HG02642 (cell line): ENCODE measurements at regions not wholly inside any gene's neighbourhood (a gene's known extent, or its start where the extent isn't known, plus 50 kb on each side); places are given as distances from the start of the nearest gene placed in this dataset.
"Not testable (repeated sequence)": the region's sequence is repeated elsewhere in the genome, so short reads cannot be mapped to it uniquely, and the experiment has no call there.

Source experiments
- ATAC-seq: cut with Tn5 transposase; IDR thresholded peaks from one replicate; pipeline ENCODE4 v1.9.1; 2021; ENCODE audit warnings: mild to moderate bottlenecking; ENCODE audit not compliant: unreplicated experiment, poor library complexity

DNA sequence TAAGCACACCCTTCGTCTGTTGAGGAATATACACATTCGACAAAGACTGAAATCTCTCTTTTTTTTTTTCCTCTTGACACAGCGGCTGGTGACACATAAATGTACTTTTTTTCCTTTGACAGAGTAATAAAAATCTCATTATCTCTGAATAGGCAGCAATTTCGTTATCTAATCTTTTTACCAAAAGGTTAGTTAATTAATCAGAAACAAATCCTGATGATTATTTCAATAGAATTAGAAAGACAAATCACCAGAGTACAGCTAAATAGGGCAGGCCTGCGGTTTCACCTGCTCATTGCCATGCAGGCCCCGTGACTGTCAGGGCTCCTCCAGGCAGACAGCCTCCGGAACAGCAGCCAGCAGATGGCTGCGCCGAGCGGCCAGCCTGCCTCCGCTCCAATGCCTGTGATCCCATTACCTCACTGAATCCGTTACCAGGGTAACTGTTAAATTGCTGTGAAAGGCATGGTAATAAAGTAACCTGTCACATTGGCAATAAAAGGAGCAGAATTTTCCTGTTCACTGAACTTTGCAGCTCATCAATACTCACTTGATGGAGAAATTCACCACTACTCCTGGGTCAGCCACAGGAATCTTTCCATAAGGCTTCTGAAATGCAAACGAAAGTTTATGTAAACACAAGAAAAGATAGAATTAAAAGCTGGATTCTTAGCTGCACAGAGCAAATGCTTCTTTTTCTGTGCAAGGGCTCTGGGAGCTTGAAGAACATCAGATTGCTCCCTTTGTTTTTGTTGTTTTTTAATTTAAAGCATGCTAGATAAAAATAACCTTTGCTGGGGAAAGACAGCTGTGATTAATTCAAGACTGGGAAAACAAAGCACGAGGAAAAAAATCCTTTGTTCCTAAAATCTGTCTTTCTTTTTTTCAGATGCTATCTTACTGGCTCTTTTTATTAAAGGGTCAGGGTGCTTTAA is 666.4 kb upstream of the ZNF608 start:
- ATAC-seq: peak; percentile 60

DNA sequence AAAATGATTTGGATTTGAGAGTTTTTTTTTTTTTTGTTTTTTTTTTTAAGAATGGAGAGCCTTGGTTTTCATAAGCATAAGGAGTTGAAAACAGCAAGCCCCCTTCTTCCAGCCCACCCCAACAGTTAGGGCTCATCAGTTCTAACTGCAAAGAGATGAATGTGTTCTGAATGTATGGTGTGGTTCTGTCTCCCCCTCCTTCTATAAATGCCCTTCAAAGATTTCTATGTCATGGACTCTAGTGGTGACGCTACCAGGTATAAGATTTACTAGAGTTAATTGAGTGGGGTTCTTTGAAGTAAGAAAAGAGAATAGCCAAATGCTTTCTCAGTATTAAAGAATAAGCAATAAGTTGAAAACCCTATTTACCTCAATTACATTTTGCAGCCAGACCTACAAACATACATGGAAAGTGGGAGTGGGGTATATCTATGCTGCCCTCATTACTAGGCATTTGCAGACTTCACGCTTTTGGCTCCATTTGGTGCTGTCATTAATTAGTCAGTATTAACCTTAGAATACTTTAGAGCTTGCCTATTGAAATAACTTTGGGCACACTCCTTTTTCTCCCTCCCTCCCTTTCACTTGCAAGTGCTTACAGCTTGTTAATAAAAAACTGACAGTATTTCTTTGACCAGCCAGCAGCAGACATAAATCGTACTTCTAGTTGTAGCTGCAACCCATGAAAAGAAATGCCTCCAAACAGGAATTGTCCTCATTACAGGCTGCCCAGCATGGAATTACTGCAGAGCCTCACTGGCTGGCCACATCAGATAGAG is 667.2 kb upstream of the ZNF608 start:
- ATAC-seq: no peak

DNA sequence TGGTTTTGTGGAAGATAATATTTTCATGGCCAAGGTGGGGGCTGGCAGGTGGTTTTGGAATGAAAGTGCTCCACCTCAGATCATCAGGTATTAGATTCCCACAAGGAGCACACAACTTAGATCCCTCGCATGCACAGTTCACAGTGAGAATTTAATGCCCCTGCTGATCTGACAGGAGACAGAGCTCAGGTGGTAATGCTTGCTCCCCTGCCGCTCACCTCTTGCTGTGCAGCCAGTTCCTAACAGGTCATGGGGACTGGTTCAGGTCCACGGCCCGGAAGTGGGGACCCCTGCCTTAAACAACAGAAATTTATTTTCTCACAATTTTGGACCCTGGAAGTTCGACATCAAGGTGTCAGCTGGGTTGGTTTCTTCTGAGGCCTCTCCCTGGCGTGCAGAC is 668.7 kb upstream of the ZNF608 start:
- no peak for ATAC-seq

DNA sequence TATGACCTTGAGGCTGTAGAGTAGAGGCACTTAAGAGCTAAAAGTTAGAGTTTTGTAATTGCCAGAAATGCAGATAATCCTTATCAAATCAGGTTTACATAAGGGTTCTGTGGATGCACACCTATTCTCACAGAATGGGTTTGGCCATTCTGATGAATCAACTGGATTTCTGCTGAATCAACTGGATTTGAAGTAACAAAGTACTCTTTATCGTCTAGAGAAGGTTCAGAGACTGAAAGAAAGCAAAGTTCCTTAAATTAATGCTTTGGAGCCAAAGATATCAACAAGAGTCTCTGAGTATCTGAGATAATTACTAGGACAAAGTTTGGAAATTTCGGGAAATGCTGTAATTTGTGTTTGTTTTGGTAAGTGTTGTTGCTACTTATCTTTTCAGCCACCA is 669.6 kb upstream of the ZNF608 start:
- ATAC-seq: no peak

DNA sequence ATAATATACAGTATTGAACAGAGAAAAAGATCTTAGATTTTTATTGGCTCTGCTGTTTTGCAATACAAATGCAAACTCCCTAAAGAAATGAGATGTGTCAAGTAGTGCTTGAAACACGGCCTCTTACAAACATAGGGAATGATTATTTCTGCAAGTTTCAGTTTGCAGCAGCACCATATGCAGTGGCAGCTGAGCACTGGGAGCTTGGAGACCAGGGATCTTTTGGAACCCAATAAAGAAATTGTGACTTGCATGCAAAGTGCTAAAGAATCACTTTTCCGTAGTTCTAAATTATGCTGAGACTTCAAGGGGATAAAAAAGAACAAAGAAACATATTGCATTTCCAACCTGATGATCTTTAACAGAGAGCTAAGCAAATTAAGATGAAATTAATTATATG is 674.6 kb upstream of the ZNF608 start:
- ATAC-seq: no peak

DNA sequence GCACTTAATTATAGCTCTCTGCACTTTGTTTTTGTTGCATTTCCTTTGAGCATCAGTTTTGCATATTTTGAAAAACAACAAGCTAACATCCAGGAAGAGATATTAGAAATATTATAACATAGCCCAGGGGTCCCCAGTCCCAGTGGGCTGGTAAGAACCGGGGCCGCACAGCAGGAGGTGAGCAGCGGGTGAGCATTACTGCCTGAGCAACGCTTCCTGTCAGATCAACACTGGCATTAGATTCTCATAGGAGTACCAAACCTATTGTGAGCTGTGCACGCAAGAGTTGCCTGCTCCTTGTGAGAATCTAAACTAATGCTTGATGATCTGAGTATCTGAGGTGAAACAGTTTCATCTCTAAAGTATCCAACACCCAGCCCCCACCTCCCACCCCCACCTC is 675.9 kb upstream of the ZNF608 start:
- ATAC-seq: no peak

DNA sequence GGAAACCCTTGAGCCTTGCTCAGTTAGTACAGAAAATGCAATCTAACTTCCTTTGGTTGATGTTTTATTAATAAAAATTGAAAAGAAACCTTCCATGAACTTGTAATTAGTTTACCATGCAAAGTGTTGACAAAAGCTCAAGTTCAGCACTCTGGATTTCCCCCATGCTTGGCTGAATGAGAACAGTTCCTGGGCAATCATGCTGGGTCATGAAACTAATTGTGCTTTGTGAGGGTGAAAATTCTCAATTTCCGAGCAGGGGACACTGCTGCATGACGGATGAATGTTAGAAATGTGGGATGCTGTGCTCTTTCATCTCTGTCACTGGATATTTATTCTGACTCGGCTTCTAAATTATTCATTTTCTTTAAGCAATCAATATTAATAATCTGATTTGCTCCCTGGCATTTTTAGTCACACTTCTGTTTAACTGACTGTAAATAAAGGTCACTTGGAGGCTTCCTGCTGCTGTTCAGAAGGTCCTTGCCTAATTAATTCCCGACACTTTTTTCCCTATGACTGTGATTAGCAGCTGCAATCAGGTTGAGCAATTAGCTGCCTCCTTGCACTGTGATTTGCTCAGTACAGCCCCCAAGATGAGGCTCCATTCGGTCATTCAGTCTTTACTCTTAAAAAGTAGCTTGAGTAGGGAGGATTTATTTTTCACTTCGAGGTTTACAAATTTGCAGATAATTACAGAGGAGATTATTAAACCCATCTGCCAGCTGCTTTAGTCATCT is 678.1 kb upstream of the ZNF608 start:
- no peak for ATAC-seq

DNA sequence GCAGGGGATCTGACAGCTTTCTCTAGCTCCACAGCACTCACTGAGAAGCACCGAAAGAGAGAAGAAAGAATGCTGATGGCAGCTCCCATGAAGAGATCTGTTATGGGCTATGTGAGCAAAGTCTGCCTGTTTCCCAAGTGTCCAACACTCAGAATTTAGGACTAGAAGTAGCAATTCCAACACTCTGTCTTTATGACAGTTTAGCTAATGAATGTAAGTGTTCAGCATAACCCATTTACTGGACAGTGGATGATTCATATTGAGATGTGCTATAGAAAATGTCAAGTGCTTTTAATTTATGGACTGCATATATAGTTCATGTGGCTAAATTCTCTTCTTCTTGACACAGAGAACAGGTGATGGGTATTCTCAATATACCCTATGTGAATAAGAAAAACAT is 683.1 kb upstream of the ZNF608 start:
- ATAC-seq: no peak

DNA sequence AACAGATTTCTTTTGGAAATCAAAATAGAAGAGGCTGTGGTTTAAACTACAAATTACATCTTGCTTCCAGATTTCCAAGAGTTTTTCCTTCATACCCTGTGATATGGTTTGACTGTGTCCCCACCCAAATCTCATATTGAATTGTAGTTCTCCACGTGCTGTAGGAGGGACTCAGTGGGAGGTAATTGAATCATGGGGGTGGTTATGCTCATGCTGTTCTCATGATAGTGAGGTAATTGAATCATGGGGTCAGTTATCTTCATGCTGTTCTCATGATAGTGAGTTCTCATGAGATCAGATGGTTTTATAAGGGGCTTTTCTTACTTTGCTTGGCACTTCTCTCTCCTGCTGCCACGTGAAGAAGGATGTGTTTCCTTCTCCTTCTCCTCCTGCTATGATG is 687.0 kb upstream of the ZNF608 start:
- ATAC-seq: no peak

DNA sequence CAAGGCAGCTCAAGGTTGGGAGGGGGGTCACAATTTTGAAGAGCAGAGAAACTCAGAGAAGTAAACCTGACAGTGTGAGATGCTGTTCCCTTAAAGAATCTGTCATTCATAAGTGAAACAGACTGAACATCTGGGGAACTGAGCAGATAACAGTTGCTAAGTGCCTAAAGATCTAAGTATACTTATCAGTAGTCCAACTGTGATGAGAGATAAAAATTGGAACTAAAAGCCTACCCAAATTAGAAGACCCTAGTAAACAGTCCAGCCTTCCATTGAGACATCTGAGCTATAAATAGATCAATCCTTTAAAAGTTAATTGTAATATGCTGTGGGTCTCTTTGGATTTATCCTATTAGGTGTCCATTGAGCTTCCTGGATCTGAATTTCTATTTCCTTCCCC is 692.8 kb upstream of the ZNF608 start:
- ATAC-seq: no peak

DNA sequence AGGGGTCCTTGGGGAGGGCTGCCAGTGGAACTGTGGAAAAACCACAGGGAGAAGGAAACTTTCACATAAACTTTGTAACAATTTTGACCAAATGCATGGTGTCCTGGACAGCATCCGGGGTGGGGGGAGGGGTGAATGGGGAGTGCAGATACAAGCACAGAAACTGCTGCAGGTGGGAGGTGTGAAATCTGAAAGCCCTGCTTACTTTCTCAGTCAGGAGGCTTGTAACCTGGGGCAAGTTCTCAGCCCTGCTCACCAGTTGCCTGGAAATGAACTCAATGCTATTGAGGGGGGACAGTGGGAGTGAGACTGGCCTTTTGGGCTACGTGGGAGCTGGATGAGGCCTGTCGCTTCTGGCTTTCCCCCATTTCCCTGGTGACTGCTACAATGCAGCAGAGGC is 694.5 kb upstream of the ZNF608 start:
- no peak for ATAC-seq

DNA sequence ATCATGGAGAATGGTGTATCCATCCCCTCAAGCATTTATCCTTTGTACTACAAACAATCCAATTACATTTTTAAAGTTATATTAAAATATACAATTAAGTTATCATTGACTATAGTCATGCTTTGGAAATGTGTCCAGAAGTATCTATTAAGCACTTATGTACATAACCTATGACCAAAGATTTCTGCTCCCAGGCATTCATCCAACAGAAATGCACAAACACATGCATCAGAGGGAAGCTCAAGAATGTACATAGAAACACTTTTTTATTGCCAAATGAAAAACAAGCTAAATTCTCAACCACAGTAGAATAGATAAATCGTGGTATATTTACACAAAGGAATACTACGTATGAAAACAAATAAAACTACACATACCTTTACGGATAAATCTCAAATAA is 700.5 kb upstream of the ZNF608 start:
- ATAC-seq: no peak

DNA sequence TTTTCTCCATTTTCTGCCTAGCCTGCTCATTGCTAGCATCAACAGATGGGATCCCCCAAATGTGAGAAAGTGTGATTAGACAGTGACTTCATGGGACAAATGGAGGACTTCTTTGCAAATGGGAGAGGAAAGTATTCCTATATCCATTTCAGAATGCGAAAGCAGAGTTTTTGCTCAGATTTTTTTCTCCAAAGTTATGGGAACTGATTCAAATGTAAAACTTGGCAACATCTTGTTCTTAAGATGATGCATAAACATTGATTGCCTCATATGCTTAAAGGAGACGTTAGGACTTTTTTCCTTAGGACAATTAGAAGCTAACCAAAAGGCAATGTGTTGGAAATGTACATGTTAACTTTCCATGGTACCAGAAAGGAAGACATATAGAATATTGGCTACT is 704.3 kb upstream of the ZNF608 start:
- no peak for ATAC-seq

DNA sequence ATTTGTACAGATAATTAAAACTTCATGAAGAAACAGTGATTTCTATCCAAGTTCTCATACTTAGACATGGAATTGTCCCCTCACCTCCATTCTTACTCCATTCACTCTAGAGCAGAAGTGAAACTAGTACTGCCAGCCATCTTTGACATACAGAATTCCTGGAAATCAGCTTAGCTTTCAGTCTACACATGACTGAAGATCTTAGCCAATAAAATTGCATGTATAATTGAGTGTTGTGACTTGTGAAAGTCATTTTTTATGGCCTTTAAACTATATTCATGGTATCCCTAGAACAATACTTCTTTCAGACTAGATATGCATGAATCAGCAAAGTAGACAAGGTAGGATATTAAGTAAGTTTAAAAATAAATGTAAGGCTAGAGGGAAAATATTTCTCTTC is 705.2 kb upstream of the ZNF608 start:
- no peak for ATAC-seq

DNA sequence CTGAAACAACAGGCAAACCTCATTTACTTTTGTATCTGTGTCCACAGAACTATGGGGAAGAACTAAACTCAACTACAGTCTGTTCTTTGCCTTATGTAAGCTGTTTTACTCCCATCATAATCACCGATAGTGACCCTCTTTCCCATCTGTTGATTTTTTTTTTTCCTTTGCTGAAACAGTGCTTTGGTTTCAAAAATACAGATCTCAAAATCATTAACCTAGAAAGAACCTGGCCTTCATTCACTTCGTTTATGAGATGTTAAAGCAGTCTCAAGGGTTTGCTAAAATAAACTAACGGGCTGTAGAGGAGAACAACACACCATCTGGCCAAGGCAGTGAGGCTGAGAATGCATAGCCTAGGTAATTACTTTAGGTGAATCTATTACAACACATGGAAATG is 706.6 kb upstream of the ZNF608 start:
- no peak for ATAC-seq

DNA sequence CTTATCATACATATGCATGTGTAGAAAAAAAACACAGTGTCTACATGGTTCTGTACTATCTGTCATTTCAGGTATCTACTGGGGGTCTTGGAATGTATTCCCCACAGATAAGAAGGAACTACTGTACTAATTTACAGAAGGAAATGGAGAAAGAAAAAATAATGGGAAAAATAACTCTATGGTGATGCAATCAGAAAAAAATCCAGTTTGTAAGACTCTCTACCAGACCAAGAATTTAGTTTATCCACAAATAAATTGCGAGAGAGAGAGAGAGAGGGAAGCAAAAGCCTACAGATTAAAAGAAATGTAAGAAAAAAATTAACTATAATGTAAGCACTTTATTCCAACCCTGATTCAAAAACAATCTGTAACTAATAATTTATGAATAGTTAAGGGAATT is 708.6 kb upstream of the ZNF608 start:
- no peak for ATAC-seq

DNA sequence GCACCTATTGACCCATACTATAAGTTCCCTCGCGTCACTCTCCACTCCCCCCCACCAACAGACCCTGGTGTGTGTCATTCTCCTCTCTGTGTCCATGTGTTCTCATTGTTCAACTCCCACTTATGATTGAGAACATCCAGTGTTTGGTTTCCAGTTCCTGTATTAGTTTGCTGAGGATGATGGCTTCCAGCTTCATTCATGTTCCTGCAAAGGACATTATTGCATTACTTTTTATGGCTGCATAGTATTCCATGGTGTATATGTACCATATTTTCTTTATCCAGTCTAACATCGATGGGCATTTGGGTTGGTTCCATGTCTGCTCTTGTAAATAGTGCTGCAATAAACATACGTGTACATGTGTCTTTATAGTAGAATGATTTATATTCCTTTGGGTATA is 709.6 kb upstream of the ZNF608 start:
- ATAC-seq: not testable (repeated sequence)

DNA sequence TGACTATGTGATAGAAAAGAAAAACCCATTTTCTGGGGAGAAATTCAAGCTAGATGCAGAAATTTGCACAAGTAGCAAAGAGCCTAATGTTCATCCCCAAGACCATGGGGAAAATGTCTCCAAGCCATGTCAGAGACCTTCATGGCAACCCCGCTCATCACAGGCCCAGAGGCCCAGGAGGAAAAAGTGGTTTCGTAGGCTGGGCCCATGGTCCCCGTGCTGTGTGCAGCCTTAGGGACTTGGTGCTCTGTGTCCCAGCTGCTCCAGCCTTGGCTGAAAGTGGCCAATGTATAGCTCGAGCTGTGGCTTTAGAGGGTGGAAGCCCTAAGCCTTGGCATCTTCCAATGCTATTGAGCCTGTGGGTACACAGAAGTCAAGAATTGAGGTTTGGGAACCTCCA is 711.2 kb upstream of the ZNF608 start:
- ATAC-seq: no peak

DNA sequence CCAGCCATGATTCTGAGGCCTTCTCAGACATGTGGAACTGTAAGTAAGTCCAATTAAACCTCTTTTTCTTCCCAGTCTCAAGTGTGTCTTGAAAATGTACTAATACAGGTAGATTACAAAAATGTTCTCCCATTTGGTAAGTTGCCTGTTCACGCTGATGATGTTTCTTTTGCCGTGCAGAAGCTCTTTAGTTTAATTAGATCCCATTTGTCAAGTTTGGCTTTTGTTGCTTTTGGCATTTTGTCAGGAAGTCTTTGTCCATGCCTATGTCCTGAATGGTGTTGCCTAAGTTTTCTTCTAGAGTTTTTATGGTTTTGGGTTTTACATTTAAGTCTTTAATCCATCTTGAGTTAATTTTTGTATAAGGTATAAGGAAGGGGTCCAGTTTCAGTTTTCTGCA is 712.5 kb upstream of the ZNF608 start:
- not testable (repeated sequence) for ATAC-seq

DNA sequence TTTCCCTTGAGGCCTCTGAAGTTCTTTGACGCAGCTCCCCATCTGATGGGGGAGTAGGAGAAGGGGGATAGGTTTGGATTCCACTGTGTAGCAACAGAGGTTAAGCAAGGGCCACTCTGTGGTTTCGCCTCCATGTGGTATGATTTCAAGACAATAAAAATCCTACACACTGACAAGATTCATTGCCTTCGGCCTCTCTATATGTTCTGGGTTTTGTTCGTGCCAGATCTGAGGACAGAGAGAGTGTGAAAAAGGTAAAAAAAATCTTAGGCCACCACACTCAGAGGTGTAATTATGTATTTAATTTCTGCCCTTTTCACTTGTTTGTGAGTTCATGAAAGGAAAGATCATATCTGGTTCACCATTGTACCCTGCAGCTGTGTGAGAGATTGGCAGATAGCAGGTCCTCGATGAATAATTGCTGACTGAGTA is 715.2 kb upstream of the ZNF608 start:
- ATAC-seq: no peak
